ENCODE measurements at regions not wholly inside any gene's neighbourhood (a gene's known extent, or its start where the extent isn't known, plus 50 kb on each side); places are given as distances from the start of the nearest gene placed in this dataset.

DNA sequence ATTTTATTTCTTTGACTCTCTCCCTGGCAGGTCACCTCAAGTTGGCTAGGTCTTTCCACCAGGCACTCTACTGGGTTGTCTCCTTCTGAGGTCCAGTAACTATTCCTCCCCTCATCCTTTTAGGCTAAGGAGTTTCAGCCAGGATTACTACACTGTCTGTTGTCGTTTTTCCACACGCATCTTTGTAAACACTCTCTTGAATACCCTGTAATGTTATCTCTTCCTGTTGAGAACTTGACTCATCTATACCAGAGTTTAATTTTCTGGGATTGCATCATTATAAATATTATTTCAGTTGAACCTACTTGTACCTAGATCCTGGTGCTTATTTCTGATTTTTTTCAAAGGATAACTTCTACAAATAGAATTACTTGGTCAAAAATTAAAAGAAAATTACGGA lies 138.3 kb downstream of the SQOR start:
- no peak overlapping the region for H3K4ac ChIP-seq (ENCODE audit: low read depth, low read length)
- no peak overlapping the region for H4K8ac ChIP-seq (replicated peaks; ENCODE audit: insufficient read length, low read depth, low read length)
- WGBS (ENCODE audit: extremely low coverage, insufficient read length, low lambda C conversion rate): no CpG with 5 or more reads among the region's 3 CpGs
- Mint-ChIP-seq H3K36me3 (ENCODE audit: insufficient read depth in 1 of 3, low read depth in 3 of 3) (no peaks in the 10 kb centered on the region), H3K4me1 (no peaks in the 10 kb centered on the region), H3K27ac (no peak overlapping the region), H3K9me3 (peaks cover 0 to 2% of the 10 kb centered on the region in 2 experiments; a peak in 1 of 5 replicates), H3K27me3 (ENCODE audit: low read depth) (no peaks in the 10 kb centered on the region), H3K4me3 (no peak overlapping the region)
- no peak overlapping the region for H3K56ac ChIP-seq (ENCODE audit: insufficient read length, low read depth, low read length)
- no peak overlapping the region for H4K91ac ChIP-seq (ENCODE audit: insufficient read length, low read depth, low read length)
- no peaks in the 10 kb centered on the region for H3K9me3 ChIP-seq (ENCODE audit: control insufficient read depth, low read depth, low read length)
- TF ChIP-seq, protein P1, sequence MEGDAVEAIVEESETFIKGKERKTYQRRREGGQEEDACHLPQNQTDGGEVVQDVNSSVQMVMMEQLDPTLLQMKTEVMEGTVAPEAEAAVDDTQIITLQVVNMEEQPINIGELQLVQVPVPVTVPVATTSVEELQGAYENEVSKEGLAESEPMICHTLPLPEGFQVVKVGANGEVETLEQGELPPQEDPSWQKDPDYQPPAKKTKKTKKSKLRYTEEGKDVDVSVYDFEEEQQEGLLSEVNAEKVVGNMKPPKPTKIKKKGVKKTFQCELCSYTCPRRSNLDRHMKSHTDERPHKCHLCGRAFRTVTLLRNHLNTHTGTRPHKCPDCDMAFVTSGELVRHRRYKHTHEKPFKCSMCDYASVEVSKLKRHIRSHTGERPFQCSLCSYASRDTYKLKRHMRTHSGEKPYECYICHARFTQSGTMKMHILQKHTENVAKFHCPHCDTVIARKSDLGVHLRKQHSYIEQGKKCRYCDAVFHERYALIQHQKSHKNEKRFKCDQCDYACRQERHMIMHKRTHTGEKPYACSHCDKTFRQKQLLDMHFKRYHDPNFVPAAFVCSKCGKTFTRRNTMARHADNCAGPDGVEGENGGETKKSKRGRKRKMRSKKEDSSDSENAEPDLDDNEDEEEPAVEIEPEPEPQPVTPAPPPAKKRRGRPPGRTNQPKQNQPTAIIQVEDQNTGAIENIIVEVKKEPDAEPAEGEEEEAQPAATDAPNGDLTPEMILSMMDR (conservative IDR thresholded peaks at IDR 0.05): no peak
- H2BK120ac ChIP-seq (ENCODE audit: low read depth, low read length, poor library complexity, severe bottlenecking): no peak overlapping the region
- no peak overlapping the region for H2BK20ac ChIP-seq (ENCODE audit: low read depth, low read length, poor library complexity, severe bottlenecking)
- H2AFZ ChIP-seq (ENCODE audit: low read length): no peak overlapping the region
- no peak overlapping the region for H2AK5ac ChIP-seq (ENCODE audit: insufficient read length, low read length)
- H3K23me2 ChIP-seq (ENCODE audit: insufficient read length, low read depth, low read length, poor library complexity, severe bottlenecking): no peaks in the 10 kb centered on the region
- no peak overlapping the region for H4K5ac ChIP-seq (ENCODE audit: insufficient read length, low read depth, low read length)
- no peaks in the 10 kb centered on the region for H3K79me2 ChIP-seq (ENCODE audit: insufficient read depth, low read length)
- H4K20me1 ChIP-seq (ENCODE audit: control insufficient read depth, insufficient read depth, insufficient read length): no peaks in the 10 kb centered on the region
- no peak overlapping the region for H3K18ac ChIP-seq (ENCODE audit: insufficient read length, low read depth, low read length)
- H2BK15ac ChIP-seq (ENCODE audit: low read depth, low read length): no peak overlapping the region
- no peaks in the 10 kb centered on the region for H3K4me1 ChIP-seq (ENCODE audit: insufficient read depth, low read length)
- no peak overlapping the region for H3T11ph ChIP-seq (ENCODE audit: low read length)
- H3K27me3 ChIP-seq (ENCODE audit: insufficient read depth, low read length): no peaks in the 10 kb centered on the region
- H2BK5ac ChIP-seq (ENCODE audit: insufficient read length, low read length): no peak overlapping the region
- H3K23ac ChIP-seq (ENCODE audit: insufficient read length, low read depth, low read length): no peak overlapping the region
- no peak overlapping the region for H3K14ac ChIP-seq (ENCODE audit: insufficient read depth, low read length)
- H3K79me1 ChIP-seq (ENCODE audit: insufficient read depth, low read depth, low read length, poor library complexity, severe bottlenecking): no peaks in the 10 kb centered on the region
- DNase-seq: no peak
- H3K4me2 ChIP-seq (ENCODE audit: insufficient read depth, insufficient read length, low read length): no peak overlapping the region
- no peak overlapping the region for H3K9ac ChIP-seq (ENCODE audit: extremely low read depth, insufficient read length, low read length)
- H3K27ac ChIP-seq (ENCODE audit: insufficient read length, low read depth, low read length): no peak overlapping the region
- H2BK12ac ChIP-seq (ENCODE audit: insufficient read length, low read depth, low read length): no peak overlapping the region

Measured in H9 (cell line).